ENCODE measurements at regions not wholly inside any gene's neighbourhood (a gene's known extent, or its start where the extent isn't known, plus 50 kb on each side); places are given as distances from the start of the nearest gene placed in this dataset.

GRCh38 chr3:34360713-34361112 is 562.3 kb downstream of the PDCD6IP start:
- TF ChIP-seq SIN3A (IDR thresholded peaks at IDR 0.05; ENCODE audit: borderline replicate concordance, insufficient read depth, low read depth, low read length), result no peak
- TF ChIP-seq REST (IDR thresholded peaks at IDR 0.05; ENCODE audit: insufficient read depth in 1 of 2, low read depth in 2 of 2, low read length in 1 of 2), result no peak
- TF ChIP-seq, protein P1, sequence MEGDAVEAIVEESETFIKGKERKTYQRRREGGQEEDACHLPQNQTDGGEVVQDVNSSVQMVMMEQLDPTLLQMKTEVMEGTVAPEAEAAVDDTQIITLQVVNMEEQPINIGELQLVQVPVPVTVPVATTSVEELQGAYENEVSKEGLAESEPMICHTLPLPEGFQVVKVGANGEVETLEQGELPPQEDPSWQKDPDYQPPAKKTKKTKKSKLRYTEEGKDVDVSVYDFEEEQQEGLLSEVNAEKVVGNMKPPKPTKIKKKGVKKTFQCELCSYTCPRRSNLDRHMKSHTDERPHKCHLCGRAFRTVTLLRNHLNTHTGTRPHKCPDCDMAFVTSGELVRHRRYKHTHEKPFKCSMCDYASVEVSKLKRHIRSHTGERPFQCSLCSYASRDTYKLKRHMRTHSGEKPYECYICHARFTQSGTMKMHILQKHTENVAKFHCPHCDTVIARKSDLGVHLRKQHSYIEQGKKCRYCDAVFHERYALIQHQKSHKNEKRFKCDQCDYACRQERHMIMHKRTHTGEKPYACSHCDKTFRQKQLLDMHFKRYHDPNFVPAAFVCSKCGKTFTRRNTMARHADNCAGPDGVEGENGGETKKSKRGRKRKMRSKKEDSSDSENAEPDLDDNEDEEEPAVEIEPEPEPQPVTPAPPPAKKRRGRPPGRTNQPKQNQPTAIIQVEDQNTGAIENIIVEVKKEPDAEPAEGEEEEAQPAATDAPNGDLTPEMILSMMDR (IDR thresholded peaks at IDR 0.05), result no peak
